Upper lobe of left lung (tissue), 6 donors: ENCODE measurements at regions not wholly inside any gene's neighbourhood (a gene's known extent, or its start where the extent isn't known, plus 50 kb on each side); places are given as distances from the start of the nearest gene placed in this dataset.
A peak's percentile ranks its signal among the peaks of the same experiment; 100 is the strongest.

Experiments used
- ATAC-seq, 2 donors: fragments of 200-7000 bp; cut with Tn5 transposase; one replicate each; pipeline ENCODE4 v1.9.1; 2022; ENCODE audit warnings: mild to moderate bottlenecking in 2 of 2, moderate library complexity in 2 of 2; ENCODE audit not compliant: low FRiP score in 2 of 2
- DNase-seq, 2 donors: peaks; one replicate each; pipeline ENCODE4 v3.0.0-alpha.2; 2019 to 2020
- H3K27ac ChIP-seq, 4 donors: fragments of 200-600 bp; sonication (generic); one replicate each; pipeline ENCODE4 v1.5.1; 2016 to 2019
- H3K27me3 ChIP-seq, 4 donors: fragments of 200-600 bp; sonication (generic); one replicate each; pipeline ENCODE4 v1.5.1; 2017 to 2019
- H3K36me3 ChIP-seq, 4 donors: fragments of 200-600 bp; sonication (generic); one replicate each; pipeline ENCODE4 v1.5.1; 2016 to 2019
- H3K4me1 ChIP-seq, 4 donors: fragments of 200-600 bp; sonication (generic); one replicate each; pipeline ENCODE4 v1.5.1; 2018 to 2019
- H3K4me3 ChIP-seq, 4 donors: fragments of 200-600 bp; sonication (generic); one replicate each; pipeline ENCODE4 v1.5.1; 2017 to 2019; ENCODE audit warnings: mild to moderate bottlenecking in 2 of 4, moderate library complexity in 1 of 4
- H3K9me3 ChIP-seq, 4 donors: fragments of 200-600 bp; sonication (generic); one replicate each; pipeline ENCODE4 v1.5.1; 2018 to 2019
- CTCF ChIP-seq, 6 experiments: fragments of 450-650 bp in 4 of 6; fragments of 200-600 bp in 2 of 6; sonication (generic) in 2 of 6; IDR thresholded peaks; one replicate each; pipeline ENCODE4 v1.5.1; 2016 to 2019; ENCODE audit warnings: antibody characterized with exemption in 6 of 6
- EP300 ChIP-seq, 4 donors: sonication (generic); formaldehyde crosslinking; IDR thresholded peaks; one replicate each; pipeline ENCODE4 v1.5.1; 2017; ENCODE audit warnings: antibody characterized with exemption in 4 of 4, control low read depth in 2 of 4
- POLR2A ChIP-seq, 4 donors: fragments of 450-650 bp; IDR thresholded peaks; one replicate each; pipeline ENCODE4 v1.5.1; 2016 to 2017; ENCODE audit warnings: antibody characterized with exemption in 4 of 4, mild to moderate bottlenecking in 2 of 4
- POLR2AphosphoS5 ChIP-seq, 2 donors: sonication (generic); formaldehyde crosslinking; IDR thresholded peaks; one replicate each; pipeline ENCODE4 v1.5.1; 2017; ENCODE audit warnings: antibody characterized with exemption in 2 of 2
- WGBS, 2 donors: methylation state at CpG; one replicate each; pipeline ENCODE4 v1.1.5; 2017 to 2018; 5-methylcytosine and 5-hydroxymethylcytosine counted together
- donor health status: DM: no; HTN: no; CAD: no; lungs with moderate emphysema.
- donor health status: DM: no; HTN: yes; CAD: no; lungs with severe emphysema.

DNA sequence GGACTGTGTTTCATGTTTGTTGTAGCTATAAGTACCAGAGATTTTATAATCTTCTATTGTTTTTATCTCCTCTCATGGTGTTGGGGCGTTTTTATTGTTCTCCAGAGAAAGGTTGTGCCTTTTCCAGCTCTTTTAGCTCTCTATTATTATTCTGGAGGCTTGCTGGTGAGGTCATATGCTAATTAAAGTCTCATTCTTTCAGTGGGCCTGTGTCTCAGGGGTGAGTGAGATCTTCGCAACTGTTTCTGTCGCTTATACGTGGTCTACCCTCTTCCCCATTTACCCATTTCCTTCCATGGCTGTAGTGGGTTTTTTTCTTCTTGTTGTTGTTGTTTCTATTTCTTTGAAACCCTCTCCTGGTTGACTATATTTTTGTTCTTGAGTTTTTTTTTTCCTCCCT is 584.9 kb downstream of the TMEM182 start:
- H3K9me3 ChIP-seq: no peaks in the 10 kb centered on the region
- no peaks in the 10 kb centered on the region for H3K27me3 ChIP-seq
- TF ChIP-seq EP300 (IDR thresholded peaks at IDR 0.05) (no peak), POLR2AphosphoS5 (IDR thresholded peaks at IDR 0.05) (no peak), POLR2A (IDR thresholded peaks at IDR 0.05) (no peak), CTCF (IDR thresholded peaks at IDR 0.05) (no peak)
- ATAC-seq: no peak
- no peaks in the 10 kb centered on the region for H3K36me3 ChIP-seq
- DNase-seq: no peak
- H3K4me1 ChIP-seq: no peaks in the 10 kb centered on the region
- WGBS, 2 donors: 71 to 77% methylated on average over 4 of the region's 4 CpGs
- no peak overlapping the region for H3K4me3 ChIP-seq
- H3K27ac ChIP-seq: no peak overlapping the region

- TF ChIP-seq POLR2A (IDR thresholded peaks at IDR 0.05) (no peak), EP300 (IDR thresholded peaks at IDR 0.05) (no peak), CTCF (IDR thresholded peaks at IDR 0.05) (no peak), POLR2AphosphoS5 (IDR thresholded peaks at IDR 0.05) (no peak)
- Histone ChIP-seq H3K27me3 (no peaks in the 10 kb centered on the region), H3K9me3 (no peaks in the 10 kb centered on the region), H3K27ac (no peak overlapping the region), H3K4me1 (no peaks in the 10 kb centered on the region), H3K4me3 (no peak overlapping the region), H3K36me3 (no peaks in the 10 kb centered on the region)
- WGBS, 2 donors: 90 to 94% methylated on average over 10 of the region's 10 CpGs
- ATAC-seq (no peak), DNase-seq (peak in 1 of 2 donors; percentile 46)
These were observed 591.9 kb downstream of the TMEM182 start for GRCh38 chr2:103353774-103354173.

DNA sequence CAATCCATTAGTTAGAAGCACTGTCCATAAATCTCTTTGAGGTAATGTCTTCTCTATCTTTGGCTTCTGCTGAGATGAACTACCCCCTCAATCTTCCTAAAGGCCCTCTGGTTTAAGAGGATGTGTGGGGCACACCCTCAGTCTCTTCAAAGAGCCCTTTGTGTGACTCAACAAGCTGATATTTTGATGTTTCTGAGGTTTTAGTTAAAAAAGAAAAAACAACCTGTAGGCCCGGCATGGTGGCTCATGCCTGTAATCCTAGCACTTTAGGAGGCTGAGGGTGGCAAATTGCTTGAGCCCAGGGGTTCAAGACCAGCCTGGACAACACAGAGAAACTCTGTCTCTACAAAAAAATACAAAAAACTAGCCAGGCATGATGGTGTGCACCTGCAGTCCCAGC is 593.5 kb downstream of the TMEM182 start:
- no peak for DNase-seq
- 89 to 100% methylated on average over 1 of the region's 1 CpG for WGBS, 2 donors
- H3K27me3 ChIP-seq: no peaks in the 10 kb centered on the region

DNA sequence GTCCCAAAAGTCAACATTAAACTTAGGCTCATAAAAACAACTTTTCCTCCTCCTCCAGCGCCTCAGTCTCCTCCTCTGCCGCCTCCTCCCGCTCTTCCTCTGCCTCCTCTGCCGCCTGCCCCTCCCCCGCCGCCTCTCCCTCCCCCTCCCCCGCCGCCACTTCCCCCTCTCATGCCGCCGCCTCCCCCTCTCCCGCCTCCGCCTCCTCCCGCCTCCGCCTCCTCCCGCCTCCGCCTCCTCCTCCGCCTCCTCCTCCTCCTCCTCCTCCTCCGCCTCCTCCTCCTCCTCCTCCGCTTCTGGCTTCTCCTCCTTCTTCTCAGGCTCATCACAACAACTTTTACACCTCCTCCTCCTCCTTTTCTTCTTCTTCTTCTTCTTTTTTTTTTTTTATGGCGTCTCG is 599.9 kb downstream of the TMEM182 start:
- Histone ChIP-seq H3K27ac (no peak overlapping the region), H3K27me3 (no peaks in the 10 kb centered on the region), H3K4me1 (no peaks in the 10 kb centered on the region), H3K36me3 (no peaks in the 10 kb centered on the region), H3K4me3 (no peak overlapping the region), H3K9me3 (no peaks in the 10 kb centered on the region)
- 87 to 93% methylated on average over 18 to 21 of the region's 21 CpGs for WGBS, 2 donors
- no peak for ATAC-seq
- TF ChIP-seq POLR2AphosphoS5 (IDR thresholded peaks at IDR 0.05) (no peak), POLR2A (IDR thresholded peaks at IDR 0.05) (no peak), EP300 (IDR thresholded peaks at IDR 0.05) (no peak), CTCF (IDR thresholded peaks at IDR 0.05) (no peak)
- DNase-seq: peak in 1 of 2 donors; percentile 43

More for the DNA sequence above, 593.5 kb downstream of the TMEM182 start:
- no peak overlapping the region for H3K27ac ChIP-seq
- no peak for ATAC-seq
- no peaks in the 10 kb centered on the region for H3K4me1 ChIP-seq
- H3K4me3 ChIP-seq: no peak overlapping the region
- no peaks in the 10 kb centered on the region for H3K36me3 ChIP-seq
- TF ChIP-seq POLR2A (IDR thresholded peaks at IDR 0.05) (no peak), CTCF (IDR thresholded peaks at IDR 0.05) (no peak), POLR2AphosphoS5 (IDR thresholded peaks at IDR 0.05) (no peak), EP300 (IDR thresholded peaks at IDR 0.05) (no peak)
- no peaks in the 10 kb centered on the region for H3K9me3 ChIP-seq

GRCh38 chr2:103363639-103364038 is 601.8 kb downstream of the TMEM182 start:
- TF ChIP-seq POLR2AphosphoS5 (IDR thresholded peaks at IDR 0.05): no peak
- TF ChIP-seq POLR2A (IDR thresholded peaks at IDR 0.05): no peak
- no peak for TF ChIP-seq CTCF (IDR thresholded peaks at IDR 0.05)
- TF ChIP-seq EP300 (IDR thresholded peaks at IDR 0.05): no peak
- no peak overlapping the region for H3K4me3 ChIP-seq
- ATAC-seq (no peak), DNase-seq (no peak)
- no peaks in the 10 kb centered on the region for H3K4me1 ChIP-seq
- H3K9me3 ChIP-seq: no peaks in the 10 kb centered on the region
- H3K27ac ChIP-seq: no peak overlapping the region
- H3K36me3 ChIP-seq: no peaks in the 10 kb centered on the region
- no peaks in the 10 kb centered on the region for H3K27me3 ChIP-seq
